ENCODE measurements at regions not wholly inside any gene's neighbourhood (a gene's known extent, or its start where the extent isn't known, plus 50 kb on each side); places are given as distances from the start of the nearest gene placed in this dataset.
"Not testable (repeated sequence)": the region's sequence is repeated elsewhere in the genome, so short reads cannot be mapped to it uniquely, and the experiment has no call there.

DNA sequence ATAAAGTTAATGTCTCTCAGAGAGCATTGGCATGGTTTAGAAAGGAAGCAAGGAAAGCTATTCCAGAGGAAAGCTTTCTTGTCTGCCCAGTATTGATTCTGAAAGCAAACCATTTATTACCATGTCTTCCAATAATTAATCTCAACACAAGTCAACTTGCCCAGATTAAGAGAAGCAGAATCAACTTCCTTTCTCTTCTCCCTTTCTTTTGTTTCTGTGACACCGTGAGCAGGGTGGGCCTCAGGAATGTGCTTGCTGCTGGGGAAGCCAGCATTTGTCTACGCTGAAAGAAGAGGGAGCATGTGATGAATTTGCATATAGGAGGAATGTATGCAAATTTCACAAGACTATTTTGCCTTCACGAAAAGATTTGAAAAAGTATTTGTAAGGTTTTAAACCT, 368.6 kb upstream of the ROPN1 start:
- TF ChIP-seq, protein P1, sequence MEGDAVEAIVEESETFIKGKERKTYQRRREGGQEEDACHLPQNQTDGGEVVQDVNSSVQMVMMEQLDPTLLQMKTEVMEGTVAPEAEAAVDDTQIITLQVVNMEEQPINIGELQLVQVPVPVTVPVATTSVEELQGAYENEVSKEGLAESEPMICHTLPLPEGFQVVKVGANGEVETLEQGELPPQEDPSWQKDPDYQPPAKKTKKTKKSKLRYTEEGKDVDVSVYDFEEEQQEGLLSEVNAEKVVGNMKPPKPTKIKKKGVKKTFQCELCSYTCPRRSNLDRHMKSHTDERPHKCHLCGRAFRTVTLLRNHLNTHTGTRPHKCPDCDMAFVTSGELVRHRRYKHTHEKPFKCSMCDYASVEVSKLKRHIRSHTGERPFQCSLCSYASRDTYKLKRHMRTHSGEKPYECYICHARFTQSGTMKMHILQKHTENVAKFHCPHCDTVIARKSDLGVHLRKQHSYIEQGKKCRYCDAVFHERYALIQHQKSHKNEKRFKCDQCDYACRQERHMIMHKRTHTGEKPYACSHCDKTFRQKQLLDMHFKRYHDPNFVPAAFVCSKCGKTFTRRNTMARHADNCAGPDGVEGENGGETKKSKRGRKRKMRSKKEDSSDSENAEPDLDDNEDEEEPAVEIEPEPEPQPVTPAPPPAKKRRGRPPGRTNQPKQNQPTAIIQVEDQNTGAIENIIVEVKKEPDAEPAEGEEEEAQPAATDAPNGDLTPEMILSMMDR (IDR thresholded peaks at IDR 0.05; ENCODE audit: control extremely low read depth, extremely low read depth, low read depth, missing control alignments), result no peak
- DNase-seq (ENCODE audit: extremely low spot score), result no peak
- POLR2A ChIA-PET, result no interaction called here
- CTCF ChIA-PET, result interaction anchor here (1.1 to 2.6 kb wide), 2 partner anchors 9 to 12 kb away, joined by 5 to 13 read pairs; no protein-coding TSS in a partner anchor

DNA sequence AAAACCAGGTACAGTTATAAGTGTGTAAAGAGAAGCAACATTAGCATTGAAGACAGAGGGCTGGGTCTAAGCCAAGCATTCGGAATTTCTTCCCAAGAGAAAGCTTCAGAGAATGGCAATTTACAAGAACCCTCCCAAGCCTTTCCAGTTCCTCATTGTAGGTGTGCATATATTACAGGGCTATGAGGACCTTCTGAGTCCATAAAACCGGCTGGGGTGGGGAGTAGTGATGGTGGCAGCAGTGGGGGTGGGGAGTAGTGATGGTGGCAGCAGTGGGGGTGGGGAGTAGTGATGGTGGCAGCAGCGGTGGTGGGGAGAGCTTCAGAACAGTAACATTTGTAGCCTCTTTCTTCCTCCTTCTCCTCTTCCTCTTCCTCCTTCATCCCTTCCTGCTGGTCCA, 368.7 kb upstream of the UMPS start:
- ChIA-PET CTCF (interaction anchor here (1.6 to 2.6 kb wide), 3 partner anchors 10 to 190 kb away, joined by 4 to 13 read pairs (median 5); no protein-coding TSS in a partner anchor), POLR2A (no interaction called here)
- DNase-seq (ENCODE audit: extremely low spot score), result no peak
- TF ChIP-seq, protein P1 (IDR thresholded peaks at IDR 0.05; ENCODE audit: control extremely low read depth, extremely low read depth, low read depth, missing control alignments), result no peak

DNA sequence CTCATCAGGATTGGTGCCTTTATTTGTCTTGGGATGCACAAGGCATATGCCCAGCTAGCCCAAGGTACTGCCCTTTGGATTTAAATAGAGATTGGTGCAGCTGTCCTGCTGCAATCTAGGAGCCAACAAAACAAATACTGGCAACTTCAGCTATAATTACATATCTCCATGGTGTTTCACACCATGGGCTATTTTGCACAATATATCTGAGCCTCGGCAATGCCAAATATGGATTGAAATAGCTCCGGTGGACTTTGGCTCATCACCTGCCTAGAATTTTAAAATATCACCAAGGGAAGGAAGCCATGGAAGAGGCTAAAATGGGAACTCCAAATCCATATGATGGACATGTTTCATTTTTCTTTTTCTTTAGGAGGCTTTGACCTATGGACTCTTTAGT, 367.8 kb upstream of the UMPS start:
- ChIA-PET CTCF (interaction anchor here (0.9 to 3.6 kb wide), 5 partner anchors 11 to 189 kb away, joined by 3 to 17 read pairs (median 4); no protein-coding TSS in a partner anchor), POLR2A (no interaction called here)
- TF ChIP-seq, protein P1 (IDR thresholded peaks at IDR 0.05; ENCODE audit: control extremely low read depth, extremely low read depth, low read depth, missing control alignments), result no peak
- no peak for DNase-seq (ENCODE audit: extremely low spot score)

DNA sequence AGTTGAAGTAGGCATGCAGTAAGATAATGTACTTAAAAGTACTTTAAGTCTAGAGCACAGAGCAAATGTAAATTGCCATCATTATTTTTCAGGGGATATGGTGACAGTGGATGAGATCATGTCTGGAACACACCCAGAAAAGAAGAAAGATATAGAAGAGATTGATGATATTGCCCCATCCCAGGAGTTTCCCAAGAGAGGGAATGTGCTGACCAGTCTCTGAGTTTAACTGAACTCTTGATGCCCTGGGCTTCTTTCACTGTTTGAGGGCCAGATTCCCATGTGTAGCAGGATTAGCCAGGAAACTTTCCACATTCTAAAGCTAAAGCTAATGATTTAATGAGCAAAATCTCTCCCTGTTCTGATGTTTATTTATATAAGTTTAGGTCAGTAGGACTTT, 366.8 kb upstream of the UMPS start:
- POLR2A ChIA-PET, result no interaction called here
- DNase-seq (ENCODE audit: extremely low spot score), result no peak
- CTCF ChIA-PET, result interaction anchor here (0.9 to 3.6 kb wide), 4 partner anchors 10 to 640 kb away, joined by 3 to 17 read pairs (median 3); no protein-coding TSS in a partner anchor
- TF ChIP-seq, protein P1 (IDR thresholded peaks at IDR 0.05; ENCODE audit: control extremely low read depth, extremely low read depth, low read depth, missing control alignments), result no peak

DNA sequence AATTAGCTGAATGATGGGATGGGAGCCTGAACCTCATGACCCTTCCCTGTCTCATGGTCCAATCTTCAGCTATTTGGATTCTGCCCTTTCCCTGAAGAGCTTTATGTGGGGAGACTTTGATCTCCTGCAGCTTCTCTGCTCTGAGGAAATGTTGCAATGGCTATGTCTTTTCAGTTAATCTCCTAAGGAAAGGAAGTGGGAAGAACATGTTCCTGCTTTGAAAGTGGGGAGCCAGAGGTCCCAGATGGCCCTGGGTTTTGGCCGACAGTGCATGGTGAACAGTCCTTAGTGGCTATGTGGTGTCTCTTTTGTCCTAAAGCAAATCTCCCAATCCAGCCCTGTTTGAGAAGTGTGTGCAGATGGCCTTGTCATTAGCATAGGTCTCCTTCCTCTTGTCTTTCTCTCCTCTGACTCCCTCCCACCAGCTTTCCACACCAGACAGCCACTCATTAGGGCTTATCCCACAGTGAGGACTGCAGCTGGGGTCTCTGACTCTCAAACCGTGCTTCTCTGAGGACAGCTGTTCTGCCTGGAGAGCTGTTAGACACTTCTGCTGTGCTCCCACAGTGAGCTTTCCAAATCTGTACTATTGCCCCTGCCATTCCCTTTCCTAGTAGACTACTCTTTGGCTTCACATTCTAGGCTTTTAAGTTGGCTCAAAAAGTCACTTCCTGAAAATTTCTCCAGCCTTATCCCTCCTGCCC, 365.8 kb upstream of the UMPS start:
- ChIA-PET POLR2A (no interaction called here), CTCF (interaction anchor here (0.9 to 3.6 kb wide), 4 partner anchors 13 to 641 kb away, joined by 3 to 17 read pairs (median 3); no protein-coding TSS in a partner anchor)
- no peak for DNase-seq (ENCODE audit: extremely low spot score)
- TF ChIP-seq, protein P1 (IDR thresholded peaks at IDR 0.05; ENCODE audit: control extremely low read depth, extremely low read depth, low read depth, missing control alignments), result no peak

DNA sequence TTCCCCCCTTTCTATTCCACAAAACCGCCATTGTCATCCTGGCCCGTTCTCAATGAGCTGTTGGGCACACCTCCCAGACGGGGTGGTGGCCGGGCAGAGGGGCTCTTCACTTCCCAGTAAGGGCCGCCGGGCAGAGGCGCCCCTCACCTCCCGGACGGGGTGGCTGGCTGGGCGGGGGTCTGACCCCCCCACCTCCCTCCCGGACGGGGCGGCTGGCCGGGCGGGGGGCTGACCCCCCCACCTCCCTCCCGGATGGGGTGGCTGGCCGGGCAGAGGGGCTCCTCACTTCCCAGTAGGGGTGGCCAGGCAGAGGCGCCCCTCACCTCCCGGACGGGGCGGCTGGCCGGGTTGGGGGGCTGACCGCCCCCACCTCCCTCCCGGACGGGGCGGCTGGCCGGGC, 363.6 kb upstream of the UMPS start:
- POLR2A ChIA-PET; CTCF ChIA-PET; DNase-seq (ENCODE audit: extremely low spot score): not testable (repeated sequence)

DNA sequence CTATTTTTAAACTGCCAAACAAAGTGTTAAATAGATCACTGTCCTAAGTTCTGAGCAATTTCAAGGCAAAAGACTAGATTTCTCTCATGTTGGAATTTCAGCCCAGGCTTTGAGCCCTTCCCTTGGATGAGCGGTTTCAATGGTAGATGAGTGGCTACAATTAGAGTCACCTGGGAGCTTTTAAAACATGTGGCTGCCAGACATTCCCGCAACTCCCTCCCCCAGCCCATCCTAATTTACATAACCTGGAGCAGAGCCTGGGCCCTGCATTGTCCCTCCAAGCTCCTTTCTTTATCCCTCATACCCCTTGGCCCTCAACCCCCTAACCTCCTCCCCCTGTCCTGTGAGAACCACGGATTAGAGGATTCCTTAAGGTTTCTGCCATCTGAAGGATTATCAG, 357.5 kb upstream of the UMPS start:
- no peak for DNase-seq (ENCODE audit: extremely low spot score)

More for the DNA sequence above, 357.5 kb upstream of the UMPS start:
- ChIA-PET CTCF (interaction anchor here (1.3 to 1.5 kb wide), 3 partner anchors 10 to 96 kb away, joined by 3 to 5 read pairs (median 4); no protein-coding TSS in a partner anchor), POLR2A (no interaction called here)
- TF ChIP-seq, protein P1 (IDR thresholded peaks at IDR 0.05; ENCODE audit: control extremely low read depth, extremely low read depth, low read depth, missing control alignments), result no peak

Data from GM10248 (cell line).